GM19351 (cell line): ENCODE measurements at regions not wholly inside any gene's neighbourhood (a gene's known extent, or its start where the extent isn't known, plus 50 kb on each side); places are given as distances from the start of the nearest gene placed in this dataset.

Experiments
- ATAC-seq: cut with Tn5 transposase; IDR thresholded peaks from one replicate; pipeline ENCODE4 v1.9.1; 2021; ENCODE audit warnings: mild to moderate bottlenecking, moderate library complexity; ENCODE audit not compliant: unreplicated experiment

DNA sequence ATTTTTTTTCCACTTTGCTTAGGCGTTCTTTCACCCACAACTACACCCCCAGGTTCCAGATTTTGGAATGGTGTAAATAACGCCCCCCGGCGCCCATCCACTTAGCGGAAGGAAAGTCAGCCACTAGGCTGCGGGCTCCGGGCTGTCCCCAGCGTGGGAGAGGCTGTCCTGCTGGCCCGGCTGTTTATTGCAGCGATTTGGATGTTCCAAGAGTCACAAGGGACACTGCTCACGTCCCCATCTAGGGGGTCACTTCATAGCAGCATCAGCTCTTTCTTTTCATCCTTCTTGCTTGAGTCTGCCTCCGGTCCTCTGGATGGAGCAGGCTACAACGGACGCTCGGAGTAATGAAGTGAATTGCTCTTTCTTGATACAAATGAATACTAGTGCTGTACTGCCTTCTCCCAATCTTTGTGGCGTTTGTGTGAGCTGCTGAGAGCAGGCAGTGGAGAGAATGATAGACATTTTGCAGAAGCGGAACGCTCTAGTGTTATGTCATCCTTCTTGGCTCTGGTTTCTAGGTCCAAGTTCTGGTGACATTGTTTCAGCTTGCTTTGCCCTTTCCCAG lies 50.7 kb upstream of the PAIP2B start:
- ATAC-seq, result peak; percentile 41

DNA sequence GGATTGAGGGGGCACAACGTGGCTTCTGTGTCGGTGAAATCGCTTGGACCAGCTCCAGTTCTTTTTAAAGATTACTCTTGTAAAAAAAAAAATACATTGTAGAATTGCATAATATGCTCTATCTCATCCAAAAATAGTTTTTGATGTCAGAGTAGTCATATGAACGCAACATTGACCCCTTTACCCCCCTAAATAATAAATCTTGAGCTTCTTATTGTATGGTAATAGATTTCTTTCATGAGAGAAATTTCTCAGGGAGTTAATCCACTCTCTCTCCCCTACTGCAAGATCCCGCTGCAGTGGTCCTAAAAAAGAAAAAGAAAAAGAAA lies 50.2 kb upstream of the PAIP2B start:
- ATAC-seq, result no peak

DNA sequence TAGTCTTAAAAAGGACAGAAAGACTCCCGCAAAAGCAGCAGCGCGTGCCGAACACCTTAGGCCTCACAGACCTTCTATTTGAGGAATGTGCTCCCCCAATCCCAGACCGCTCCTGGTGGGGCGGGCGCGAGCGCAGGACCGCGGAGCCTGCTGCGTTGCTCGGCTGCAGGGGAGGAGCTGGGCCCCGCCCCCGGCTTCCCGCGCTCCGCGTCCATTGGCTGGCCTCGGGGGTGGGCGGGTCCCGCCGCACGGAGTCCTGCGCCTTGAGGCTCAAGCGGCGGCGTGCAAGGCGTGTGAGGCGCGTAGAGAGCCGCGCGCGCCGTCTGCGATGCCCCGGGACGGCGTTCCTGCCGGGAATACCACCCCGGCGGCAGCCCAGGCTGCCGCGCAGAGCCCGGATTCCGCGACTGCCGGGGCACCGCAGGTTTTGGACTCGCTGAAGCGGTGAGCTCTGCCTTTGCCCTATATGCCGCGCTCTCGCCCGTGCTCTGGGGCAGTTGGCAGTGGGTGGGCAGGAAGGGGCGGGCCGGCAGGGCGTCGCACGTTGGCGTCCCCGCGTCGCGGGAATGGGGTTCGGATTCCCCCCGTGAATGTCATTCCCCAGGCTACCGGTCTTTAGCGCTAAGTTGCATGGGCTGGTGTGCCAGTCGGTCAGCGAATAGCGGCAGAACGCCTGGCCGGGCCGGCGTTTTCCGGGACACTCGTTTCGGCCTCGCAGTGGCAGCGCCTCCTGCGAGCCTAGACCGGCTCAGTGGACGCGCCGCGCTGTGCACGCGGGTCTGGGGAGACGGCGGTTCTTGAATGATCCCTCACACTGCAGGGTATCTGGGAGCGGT lies 49.6 kb upstream of the PAIP2B start:
- peak; percentile 96 for ATAC-seq
